ENCODE measurements at regions not wholly inside any gene's neighbourhood (a gene's known extent, or its start where the extent isn't known, plus 50 kb on each side); places are given as distances from the start of the nearest gene placed in this dataset.

DNA sequence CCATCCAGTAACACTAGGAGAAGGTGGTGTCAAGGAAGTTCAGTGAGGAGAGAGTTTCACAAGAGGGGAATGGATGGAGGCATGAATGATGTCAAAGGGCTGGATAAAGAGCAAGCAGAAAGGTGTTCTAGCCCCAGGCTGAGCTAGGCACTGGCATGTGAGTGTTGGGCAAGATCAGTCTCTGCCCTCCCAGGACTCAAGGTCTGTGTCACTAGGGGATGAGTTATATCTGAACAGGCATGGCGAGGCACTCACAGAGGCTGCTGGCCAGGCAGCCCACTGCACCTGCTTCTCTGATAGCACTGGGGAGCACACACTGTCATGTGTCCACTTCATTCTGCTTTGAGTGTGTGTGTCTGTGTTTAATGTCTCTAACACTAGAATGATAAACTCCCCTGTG, 903.8 kb downstream of the BCL11B start:
- TF ChIP-seq, protein P1, sequence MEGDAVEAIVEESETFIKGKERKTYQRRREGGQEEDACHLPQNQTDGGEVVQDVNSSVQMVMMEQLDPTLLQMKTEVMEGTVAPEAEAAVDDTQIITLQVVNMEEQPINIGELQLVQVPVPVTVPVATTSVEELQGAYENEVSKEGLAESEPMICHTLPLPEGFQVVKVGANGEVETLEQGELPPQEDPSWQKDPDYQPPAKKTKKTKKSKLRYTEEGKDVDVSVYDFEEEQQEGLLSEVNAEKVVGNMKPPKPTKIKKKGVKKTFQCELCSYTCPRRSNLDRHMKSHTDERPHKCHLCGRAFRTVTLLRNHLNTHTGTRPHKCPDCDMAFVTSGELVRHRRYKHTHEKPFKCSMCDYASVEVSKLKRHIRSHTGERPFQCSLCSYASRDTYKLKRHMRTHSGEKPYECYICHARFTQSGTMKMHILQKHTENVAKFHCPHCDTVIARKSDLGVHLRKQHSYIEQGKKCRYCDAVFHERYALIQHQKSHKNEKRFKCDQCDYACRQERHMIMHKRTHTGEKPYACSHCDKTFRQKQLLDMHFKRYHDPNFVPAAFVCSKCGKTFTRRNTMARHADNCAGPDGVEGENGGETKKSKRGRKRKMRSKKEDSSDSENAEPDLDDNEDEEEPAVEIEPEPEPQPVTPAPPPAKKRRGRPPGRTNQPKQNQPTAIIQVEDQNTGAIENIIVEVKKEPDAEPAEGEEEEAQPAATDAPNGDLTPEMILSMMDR (IDR thresholded peaks at IDR 0.05; ENCODE audit: low read depth, low read length), result no peak
- TF ChIP-seq POLR2A (IDR thresholded peaks at IDR 0.05; ENCODE audit: extremely low read depth, insufficient read length) (no peak), MAX (IDR thresholded peaks at IDR 0.05; ENCODE audit: low read depth, low read length) (no peak)

Measured in NB4 (cell line).